ENCODE measurements at regions not wholly inside any gene's neighbourhood (a gene's known extent, or its start where the extent isn't known, plus 50 kb on each side); places are given as distances from the start of the nearest gene placed in this dataset.

GRCh38 chr6:90372450-90372849 is 75.8 kb upstream of the BACH2 start (continued):
- TF ChIP-seq JUNB (IDR thresholded peaks at IDR 0.05; ENCODE audit: unreplicated experiment): no peak
- TF ChIP-seq CTCF (conservative IDR thresholded peaks at IDR 0.05; ENCODE audit: low read depth in 2 of 2): no peak
- no peak for TF ChIP-seq EZH2 (IDR thresholded peaks at IDR 0.05; ENCODE audit: low read depth, unreplicated experiment)
- no peak for TF ChIP-seq ZNF114 (CRISPR knock-in tag; IDR thresholded peaks at IDR 0.05)
- TF ChIP-seq ZNF331 (CRISPR knock-in tag; IDR thresholded peaks at IDR 0.05; ENCODE audit: low read depth): no peak
- TF ChIP-seq CREB1 (CRISPR knock-in tag; IDR thresholded peaks at IDR 0.05; ENCODE audit: low read depth): no peak
- no peak for TF ChIP-seq NANOG (IDR thresholded peaks at IDR 0.05; ENCODE audit: borderline replicate concordance)
- TF ChIP-seq STAT1 (IDR thresholded peaks at IDR 0.05; ENCODE audit: unreplicated experiment): no peak

- TF ChIP-seq REST (IDR thresholded peaks at IDR 0.05; ENCODE audit: unreplicated experiment): no peak
- no peak for TF ChIP-seq ZNF462 (CRISPR knock-in tag; IDR thresholded peaks at IDR 0.05)
- TF ChIP-seq ZNF114 (CRISPR knock-in tag; IDR thresholded peaks at IDR 0.05): no peak
- TF ChIP-seq CREB1 (CRISPR knock-in tag; IDR thresholded peaks at IDR 0.05; ENCODE audit: low read depth): no peak
- no peak for TF ChIP-seq POLR2AphosphoS5 (IDR thresholded peaks at IDR 0.05; ENCODE audit: low read depth)
- Mint-ChIP-seq H3K36me3 (ENCODE audit: low read depth) (0 out of 3 replicates have a peak, but pooled peaks cover 3% of the 10 kb centered on the region), H3K27me3 (ENCODE audit: insufficient read depth, low read depth, poor library complexity) (peaks cover 5% of the 10 kb centered on the region), H3K4me1 (peaks cover 30% of the 10 kb centered on the region), H3K4me3 (no peak overlapping the region), H3K9me3 (no peaks in the 10 kb centered on the region), H3K27ac (no peak overlapping the region)
- Histone ChIP-seq H3K4me3 (no peak overlapping the region), H3K79me2 (replicated peaks; ENCODE audit: insufficient read depth) (no peaks in the 10 kb centered on the region), H2AFZ (peak overlapping the region; percentile 28; the same call in 1 of the 2 replicates), H3K36me3 (ENCODE audit: insufficient read depth) (no peaks in the 10 kb centered on the region), H4K20me1 (replicated peaks; ENCODE audit: insufficient read depth) (no peaks in the 10 kb centered on the region), H3K4me1 (ENCODE audit: insufficient read depth) (peaks cover 17% of the 10 kb centered on the region), H3K9me2 (ENCODE audit: insufficient read depth) (no peaks in the 10 kb centered on the region; the same call in 1 of the 2 replicates), H3K4me2 (no peak overlapping the region), H3K27ac (ENCODE audit: low read depth) (no peak overlapping the region), H3K27me3 (ENCODE audit: insufficient read depth) (no peaks in the 10 kb centered on the region), H3F3A (replicated peaks; ENCODE audit: low read depth) (no peaks in the 10 kb centered on the region)
- ATAC-seq: no peak
- DNase-seq (ENCODE audit: low spot score): no peak
Observed at GRCh38 chr6:90370493-90370959, 73.9 kb upstream of the BACH2 start.
